NCI-H1105 (cell line): ENCODE measurements at regions not wholly inside any gene's neighbourhood (a gene's known extent, or its start where the extent isn't known, plus 50 kb on each side); places are given as distances from the start of the nearest gene placed in this dataset.

Experiments used
- DNase-seq: peaks from one replicate; lab custom pipeline; 2025; lab: John Stamatoyannopoulos, UW

GRCh38 chr10:130998046-130998435, 313.5 kb downstream of the TCERG1L start:
- DNase-seq, result no peak

- no peak for DNase-seq
These were observed 312.9 kb downstream of the TCERG1L start for GRCh38 chr10:130998642-130999041.

GRCh38 chr10:130999376-131000202, 311.9 kb downstream of the TCERG1L start:
- no peak for DNase-seq

- no peak for DNase-seq
These were observed 311.3 kb downstream of the TCERG1L start for GRCh38 chr10:131000244-131000643.

- no peak for DNase-seq
These were observed 310.8 kb downstream of the TCERG1L start for GRCh38 chr10:131000743-131001142.

- DNase-seq, result no peak
These were observed 310.1 kb downstream of the TCERG1L start for GRCh38 chr10:131001438-131001837.

GRCh38 chr10:131002031-131002861, 309.3 kb downstream of the TCERG1L start:
- DNase-seq, result no peak

GRCh38 chr10:131003455-131003854, 308.1 kb downstream of the TCERG1L start:
- no peak for DNase-seq

GRCh38 chr10:131004276-131004675, 307.2 kb downstream of the TCERG1L start:
- DNase-seq, result no peak

GRCh38 chr10:131006458-131007256, 304.9 kb downstream of the TCERG1L start:
- DNase-seq, result no peak

GRCh38 chr10:131009791-131010190, 301.7 kb downstream of the TCERG1L start:
- DNase-seq, result no peak

GRCh38 chr10:131010965-131011575, 300.5 kb downstream of the TCERG1L start:
- no peak for DNase-seq

GRCh38 chr10:131011936-131012640, 299.4 kb downstream of the TCERG1L start:
- no peak for DNase-seq

GRCh38 chr10:131012641-131012985, 298.9 kb downstream of the TCERG1L start:
- no peak for DNase-seq

GRCh38 chr10:131013281-131013912, 298.1 kb downstream of the TCERG1L start:
- no peak for DNase-seq

- DNase-seq, result no peak
These were observed 297.2 kb downstream of the TCERG1L start for GRCh38 chr10:131014271-131014670.

GRCh38 chr10:131015271-131015670, 296.2 kb downstream of the TCERG1L start:
- DNase-seq, result no peak

GRCh38 chr10:131016556-131016955, 295.0 kb downstream of the TCERG1L start:
- DNase-seq, result no peak

GRCh38 chr10:131017566-131018285, 293.8 kb downstream of the TCERG1L start:
- DNase-seq, result no peak

GRCh38 chr10:131018886-131019500, 292.5 kb downstream of the TCERG1L start:
- no peak for DNase-seq
